DOHH2 (cell line): ENCODE measurements at regions not wholly inside any gene's neighbourhood (a gene's known extent, or its start where the extent isn't known, plus 50 kb on each side); places are given as distances from the start of the nearest gene placed in this dataset.
"Not testable (repeated sequence)": the region's sequence is repeated elsewhere in the genome, so short reads cannot be mapped to it uniquely, and the experiment has no call there.

Experiments used
- EZH2phosphoT487 ChIP-seq: fragments of 200-600 bp; sonication (generic); IDR thresholded peaks from 2 replicates; pipeline ENCODE4 v1.6.1; 2017; ENCODE audit warnings: borderline replicate concordance, mild to moderate bottlenecking, antibody characterized with exemption, low read length, moderate library complexity, mixed read lengths
- TF ChIP-seq, protein P1 (sequence below): fragments of 200-600 bp; sonication (generic); IDR thresholded peaks from one replicate; pipeline ENCODE4 v1.5.1; 2014; ENCODE audit warnings: antibody characterized with exemption, mild to moderate bottlenecking, low read depth, low read length; ENCODE audit not compliant: poor library complexity, severe bottlenecking

DNA sequence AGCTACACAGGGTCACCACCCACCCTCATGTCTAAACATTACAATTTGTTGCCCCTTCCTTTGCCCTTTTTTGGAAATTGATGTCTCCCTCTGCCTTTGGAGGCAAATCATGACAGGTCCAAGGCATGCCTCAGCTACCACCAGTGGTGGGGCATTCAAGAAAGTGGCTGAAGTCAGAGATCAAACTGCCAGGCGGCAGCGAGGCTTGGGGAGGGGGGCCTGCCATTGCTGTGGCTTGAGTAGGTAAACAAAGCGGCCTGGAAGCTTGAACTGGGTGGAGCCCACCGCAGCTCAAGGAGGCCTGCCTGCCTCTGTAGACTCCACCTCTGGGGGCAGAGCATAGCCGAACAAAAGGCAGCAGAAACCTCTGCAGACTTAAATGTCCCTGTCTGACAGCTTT lies 152.0 kb upstream of the ATP2B2 start:
- TF ChIP-seq, protein P1, sequence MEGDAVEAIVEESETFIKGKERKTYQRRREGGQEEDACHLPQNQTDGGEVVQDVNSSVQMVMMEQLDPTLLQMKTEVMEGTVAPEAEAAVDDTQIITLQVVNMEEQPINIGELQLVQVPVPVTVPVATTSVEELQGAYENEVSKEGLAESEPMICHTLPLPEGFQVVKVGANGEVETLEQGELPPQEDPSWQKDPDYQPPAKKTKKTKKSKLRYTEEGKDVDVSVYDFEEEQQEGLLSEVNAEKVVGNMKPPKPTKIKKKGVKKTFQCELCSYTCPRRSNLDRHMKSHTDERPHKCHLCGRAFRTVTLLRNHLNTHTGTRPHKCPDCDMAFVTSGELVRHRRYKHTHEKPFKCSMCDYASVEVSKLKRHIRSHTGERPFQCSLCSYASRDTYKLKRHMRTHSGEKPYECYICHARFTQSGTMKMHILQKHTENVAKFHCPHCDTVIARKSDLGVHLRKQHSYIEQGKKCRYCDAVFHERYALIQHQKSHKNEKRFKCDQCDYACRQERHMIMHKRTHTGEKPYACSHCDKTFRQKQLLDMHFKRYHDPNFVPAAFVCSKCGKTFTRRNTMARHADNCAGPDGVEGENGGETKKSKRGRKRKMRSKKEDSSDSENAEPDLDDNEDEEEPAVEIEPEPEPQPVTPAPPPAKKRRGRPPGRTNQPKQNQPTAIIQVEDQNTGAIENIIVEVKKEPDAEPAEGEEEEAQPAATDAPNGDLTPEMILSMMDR = not testable (repeated sequence)
- TF ChIP-seq EZH2phosphoT487 = not testable (repeated sequence)
